HG03457 (cell line): ENCODE measurements at regions not wholly inside any gene's neighbourhood (a gene's known extent, or its start where the extent isn't known, plus 50 kb on each side); places are given as distances from the start of the nearest gene placed in this dataset.

Source experiments
- ATAC-seq: cut with Tn5 transposase; IDR thresholded peaks from one replicate; pipeline ENCODE4 v1.9.1; 2021; ENCODE audit warnings: moderate number of reproducible peaks; ENCODE audit not compliant: unreplicated experiment

- no peak for ATAC-seq
Observed at GRCh38 chr11:129324533-129325175, 51.0 kb upstream of the BARX2 start.

GRCh38 chr11:129323896-129324502 lies 51.6 kb upstream of the BARX2 start:
- ATAC-seq: no peak

- no peak for ATAC-seq
Observed at GRCh38 chr11:129322941-129323340, 52.7 kb upstream of the BARX2 start.

- no peak for ATAC-seq
Observed at GRCh38 chr11:129321076-129321475, 54.6 kb upstream of the BARX2 start.

DNA sequence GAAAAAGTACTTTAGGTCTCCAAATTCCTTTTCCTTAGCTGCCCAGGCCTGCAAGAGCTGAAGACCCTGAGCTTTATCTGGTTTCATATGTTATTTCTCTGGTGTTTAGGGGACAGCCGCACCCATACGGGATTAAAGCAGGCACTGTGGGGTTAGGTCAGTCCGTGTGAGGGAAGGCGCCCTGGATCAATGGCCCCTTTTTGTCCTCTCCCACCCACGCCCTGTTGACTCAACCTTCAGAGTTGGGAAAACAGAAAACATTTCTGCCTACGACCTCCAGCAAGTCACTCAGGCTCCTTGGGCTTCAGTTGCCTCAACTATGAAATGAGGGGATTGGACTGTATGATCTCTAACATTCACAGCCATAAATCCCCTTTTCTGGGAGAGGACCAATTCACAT lies 55.2 kb upstream of the BARX2 start:
- ATAC-seq: no peak

DNA sequence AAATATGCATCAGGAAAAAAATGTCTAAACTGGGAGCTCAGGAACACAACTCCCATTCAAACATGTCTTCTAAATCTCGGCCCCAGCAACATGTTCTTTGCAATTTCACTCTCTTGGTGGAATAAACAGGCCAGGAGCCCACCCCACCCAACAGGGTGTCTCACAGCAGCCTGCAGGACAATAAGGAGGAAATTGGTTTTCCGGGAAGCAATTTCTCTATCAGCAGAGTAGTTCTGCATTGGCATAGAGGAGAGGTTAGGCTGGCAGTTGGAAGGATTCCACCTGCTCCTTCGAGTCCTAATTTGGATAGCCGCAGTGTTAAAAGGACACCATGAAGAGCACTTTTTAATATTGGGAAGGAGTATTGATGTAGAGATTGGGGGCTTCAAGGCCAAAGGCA lies 55.9 kb upstream of the BARX2 start:
- no peak for ATAC-seq

DNA sequence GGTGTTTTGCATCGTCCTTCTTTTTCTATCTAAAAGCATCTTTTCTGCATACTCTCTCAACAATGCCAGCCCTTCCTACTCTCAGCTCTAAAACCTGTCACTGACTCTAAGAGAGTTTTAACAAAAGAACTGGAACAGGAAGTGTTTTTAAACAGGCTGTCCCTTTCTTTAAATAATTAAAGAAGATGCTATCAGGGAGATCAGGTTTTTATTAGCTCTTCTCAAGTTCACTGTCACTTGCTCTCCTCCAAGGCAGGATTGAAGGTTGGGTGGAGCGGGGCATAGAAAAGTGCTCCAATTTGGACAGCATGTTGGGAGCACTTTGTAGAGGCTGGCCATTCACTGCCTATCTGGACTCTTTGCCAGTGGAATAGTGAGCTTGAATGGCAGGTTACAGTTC lies 56.4 kb upstream of the BARX2 start:
- no peak for ATAC-seq

DNA sequence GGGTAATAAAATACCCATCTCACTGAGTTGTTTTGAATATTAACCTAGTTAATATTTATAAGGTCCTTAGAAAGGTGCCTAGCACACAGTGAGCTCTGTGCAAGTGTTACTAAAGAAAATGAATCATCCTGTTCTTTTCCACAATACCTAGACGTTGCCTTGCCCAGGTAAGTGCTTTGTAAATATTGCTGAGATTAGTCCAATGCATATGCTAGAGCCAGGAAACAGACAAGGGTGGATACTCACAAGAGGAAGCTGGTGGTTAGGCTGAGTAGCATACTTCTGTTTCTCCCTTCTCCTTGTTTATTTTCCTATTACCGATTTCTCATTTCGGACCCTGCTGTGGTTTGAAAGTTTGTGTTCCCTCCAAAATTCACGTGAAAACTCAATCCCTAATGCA lies 58.1 kb upstream of the BARX2 start:
- ATAC-seq: no peak

GRCh38 chr11:129316781-129317180 lies 58.9 kb upstream of the BARX2 start:
- ATAC-seq: no peak

DNA sequence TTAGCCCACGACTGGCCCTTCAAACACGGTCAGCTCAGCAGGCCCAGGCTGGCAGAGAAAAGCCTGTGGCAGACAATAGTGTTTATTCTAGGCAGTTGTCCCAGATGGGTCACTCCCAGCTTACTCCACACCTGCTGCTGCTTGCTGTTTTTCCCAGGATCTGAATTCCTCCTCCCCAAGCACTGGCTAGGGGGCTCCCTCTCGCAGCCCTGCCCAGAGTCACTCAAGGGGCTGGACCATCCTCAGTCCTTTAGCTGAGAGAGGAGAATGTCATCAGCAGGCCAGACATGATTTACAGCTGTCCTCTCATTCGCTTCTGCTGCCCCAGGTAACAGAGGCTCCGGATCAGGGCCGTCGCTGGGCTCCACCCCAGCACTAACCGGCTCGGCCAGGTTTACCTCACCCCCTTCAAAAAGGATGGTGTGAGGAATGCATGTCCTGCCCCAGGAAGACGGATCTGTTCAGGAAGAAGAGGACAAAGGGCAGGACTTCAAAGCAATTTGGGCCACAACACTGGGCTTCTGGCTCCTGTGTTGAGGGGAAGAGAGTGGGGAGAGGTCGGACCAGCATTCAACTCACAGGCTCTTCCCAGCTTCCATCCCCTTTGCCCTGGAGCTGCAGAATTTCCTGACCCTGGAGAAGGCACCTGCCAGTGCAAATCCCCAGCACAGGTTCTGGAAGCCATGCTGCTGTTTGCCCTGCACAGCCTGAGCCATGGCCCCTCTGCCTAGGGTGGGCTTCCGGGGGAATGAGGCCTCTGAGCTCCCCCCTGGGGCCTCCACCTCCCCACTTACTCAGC lies 59.7 kb upstream of the BARX2 start:
- no peak for ATAC-seq

DNA sequence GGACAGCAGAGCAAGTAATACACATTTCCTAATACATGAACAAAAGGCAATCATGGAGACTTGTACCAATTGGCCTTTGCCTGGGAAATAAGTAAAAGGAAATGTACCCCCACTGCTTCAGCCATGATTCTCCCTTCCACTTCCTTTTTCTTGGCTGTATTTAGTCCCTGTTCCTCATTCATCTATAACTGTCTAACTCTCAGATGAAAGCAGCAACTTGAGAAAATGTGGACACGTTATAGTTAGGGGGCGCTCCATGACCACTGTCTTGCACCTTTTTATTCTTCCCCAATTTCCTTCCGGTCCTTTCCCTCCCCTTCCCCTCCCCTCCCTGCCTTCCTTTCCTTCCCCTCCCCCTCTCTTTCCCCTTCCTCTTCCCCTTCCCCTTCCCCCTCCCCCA lies 61.3 kb upstream of the BARX2 start:
- ATAC-seq: no peak

GRCh38 chr11:129313541-129314297 lies 61.9 kb upstream of the BARX2 start:
- no peak for ATAC-seq

- ATAC-seq: no peak
Observed at GRCh38 chr11:129312730-129313503, 62.7 kb upstream of the BARX2 start.

DNA sequence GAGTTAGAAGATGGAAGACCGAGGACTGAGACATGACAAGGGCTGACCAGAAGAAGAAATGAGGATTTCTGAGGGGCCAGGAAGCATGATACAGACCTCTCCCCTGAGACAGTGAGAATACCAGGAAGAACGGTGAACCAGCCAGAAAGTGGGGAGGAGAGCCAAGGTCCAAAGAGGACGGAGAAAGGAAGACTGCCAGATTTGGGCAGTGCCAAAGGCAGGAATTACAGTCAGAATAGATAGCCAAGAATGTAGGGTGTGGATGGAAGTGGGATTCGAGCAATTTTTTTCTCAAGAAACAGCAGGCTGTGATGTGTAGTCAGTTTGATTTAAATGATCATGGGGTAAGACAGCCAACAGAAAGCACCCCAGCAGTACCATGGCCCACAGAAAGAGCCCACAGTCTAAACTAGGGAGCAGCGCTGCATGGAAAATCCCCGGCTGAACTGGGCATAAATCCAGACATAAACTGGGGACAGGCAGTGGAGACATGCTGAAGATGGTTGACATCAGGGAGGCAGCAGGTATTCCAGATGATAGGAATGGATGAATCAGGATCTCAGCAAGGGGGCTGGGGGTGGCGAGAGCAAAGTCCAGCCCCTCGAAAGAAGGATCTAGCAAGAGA lies 67.3 kb upstream of the BARX2 start:
- no peak for ATAC-seq

DNA sequence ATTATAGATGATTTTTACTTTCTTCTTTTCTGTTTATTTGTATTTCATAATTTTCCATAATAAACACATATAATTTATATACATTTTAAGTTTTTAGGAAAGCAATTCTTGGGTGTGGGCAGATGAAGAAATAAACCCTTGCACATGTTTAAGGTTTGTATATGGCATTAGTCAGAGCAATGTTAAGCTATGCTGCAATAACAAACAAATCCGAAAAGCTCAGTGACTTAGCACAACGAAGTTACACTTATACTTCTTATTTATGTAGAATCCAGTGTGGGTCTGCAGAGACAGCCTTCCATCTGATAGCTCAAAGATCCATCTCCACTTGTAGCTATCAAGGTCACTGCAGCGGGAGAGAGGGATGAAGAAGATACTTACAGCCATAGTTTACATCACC lies 68.5 kb upstream of the BARX2 start:
- ATAC-seq: no peak

- ATAC-seq: no peak
Observed at GRCh38 chr11:129302386-129303101, 73.1 kb upstream of the BARX2 start.

DNA sequence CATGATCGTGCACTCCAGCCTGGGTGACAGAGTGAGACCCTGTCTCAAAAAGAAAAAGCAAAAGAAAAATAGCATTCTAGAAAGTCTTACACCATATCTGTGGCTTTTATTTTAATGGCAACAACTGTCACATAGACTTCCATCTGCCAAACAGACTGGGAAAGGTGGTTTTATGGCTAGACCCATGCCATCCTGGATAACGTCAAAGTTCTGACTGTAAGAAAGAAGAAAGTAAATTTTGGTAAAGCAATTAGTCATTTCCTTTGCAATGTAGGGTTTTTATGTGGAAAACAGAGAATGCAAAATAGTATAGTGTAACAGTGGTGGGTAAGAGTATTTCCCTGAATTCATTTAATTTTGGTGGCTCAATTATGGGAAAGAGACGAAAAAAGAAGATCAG lies 75.5 kb upstream of the BARX2 start:
- no peak for ATAC-seq

DNA sequence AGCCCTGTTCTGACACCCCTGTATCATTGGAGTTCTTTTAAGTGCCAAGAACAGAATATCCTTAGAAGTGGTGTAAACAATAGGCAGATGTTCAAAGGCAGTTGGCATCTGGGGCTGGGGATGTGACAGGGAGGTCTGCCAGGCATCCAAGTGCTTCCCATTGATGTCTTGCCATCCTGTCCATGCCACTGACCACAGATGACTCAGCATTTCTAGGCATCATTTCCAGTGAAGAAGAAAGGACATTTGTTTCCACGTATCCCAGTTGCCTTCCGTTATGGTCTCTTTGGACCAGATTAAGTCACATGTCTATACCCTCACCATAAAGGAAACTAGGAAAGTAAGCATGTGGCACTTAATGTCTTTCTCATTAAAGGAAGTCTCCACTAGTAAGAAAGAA lies 76.7 kb upstream of the BARX2 start:
- ATAC-seq: no peak

- ATAC-seq: no peak
Observed at GRCh38 chr11:129295746-129296145, 79.9 kb upstream of the BARX2 start.

- no peak for ATAC-seq
Observed at GRCh38 chr11:129292771-129293170, 82.9 kb upstream of the BARX2 start.
